ENCODE measurements at regions not wholly inside any gene's neighbourhood (a gene's known extent, or its start where the extent isn't known, plus 50 kb on each side); places are given as distances from the start of the nearest gene placed in this dataset.

- CTCF ChIA-PET (ENCODE audit: low intra/inter-chr PET ratio, low total read pairs) = no interaction called here
- H3K4me2 ChIP-seq (ENCODE audit: low read depth, low read length) = no peak overlapping the region
- BruUV-seq (replicated peaks) = no TSS peak
- WGBS (ENCODE audit: low lambda C conversion rate) = 4% methylated on average over 1 of the region's 1 CpG
- POLR2A ChIA-PET = no interaction called here
- H3K36me3 ChIP-seq (replicated peaks in 1 of 2; ENCODE audit: control insufficient read depth in 1 of 2, insufficient read depth in 2 of 2, low read length in 2 of 2) = no peaks in the 10 kb centered on the region
- DNase-seq (ENCODE audit: low spot score) = no peak
- ATAC-seq = no peak
- H3K4me3 ChIP-seq (replicated peaks in 1 of 3; ENCODE audit: insufficient read depth in 1 of 3, low read depth in 2 of 3, low read length in 3 of 3) = no peak overlapping the region
- H2AFZ ChIP-seq (ENCODE audit: low read length) = no peak overlapping the region
- in situ Hi-C loops (cut with HindIII; ENCODE audit: extremely low pct_ligation_motif_present, low pct_unique_long_range_greater_than_20kb) (no loop called here), intact Hi-C loops (cut with micrococcal nuclease; ENCODE audit: unreplicated experiment) (no loop called here)
- no peak overlapping the region for H3K27ac ChIP-seq (ENCODE audit: extremely low read length, insufficient read depth, low read length)
- no peak overlapping the region for H3K9ac ChIP-seq (ENCODE audit: insufficient read depth, low read depth, low read length)
- H3K4me1 ChIP-seq (ENCODE audit: insufficient read depth, low read length) = no peaks in the 10 kb centered on the region
- no peak for TF ChIP-seq PRDM15 (CRISPR knock-in tag; IDR thresholded peaks at IDR 0.05)
- TF ChIP-seq KLF11 (CRISPR knock-in tag; IDR thresholded peaks at IDR 0.05) = no peak
- H4K20me1 ChIP-seq (ENCODE audit: insufficient read depth, low read length) = no peaks in the 10 kb centered on the region
- no peak for FAIRE-seq
- H3K27me3 ChIP-seq (ENCODE audit: control insufficient read depth in 1 of 2, insufficient read depth in 2 of 2, low read length in 2 of 2) = no peaks in the 10 kb centered on the region
- H3K79me2 ChIP-seq (ENCODE audit: insufficient read depth, low read length) = no peaks in the 10 kb centered on the region
- no peaks in the 10 kb centered on the region for H3K9me3 ChIP-seq (ENCODE audit: low read length)
Measured at GRCh38 chr14:44833376-44834060, 128.2 kb downstream of the KLHL28 start.

GRCh38 chr14:44830371-44830770 is 131.4 kb downstream of the KLHL28 start:
- Histone ChIP-seq H3K4me2 (ENCODE audit: low read depth, low read length) (no peak overlapping the region), H3K9me3 (ENCODE audit: low read length) (no peaks in the 10 kb centered on the region), H3K27ac (ENCODE audit: extremely low read length, insufficient read depth, low read length) (no peak overlapping the region), H3K9ac (ENCODE audit: insufficient read depth, low read depth, low read length) (no peak overlapping the region), H3K36me3 (replicated peaks in 1 of 2; ENCODE audit: control insufficient read depth in 1 of 2, insufficient read depth in 2 of 2, low read length in 2 of 2) (no peaks in the 10 kb centered on the region), H3K4me1 (ENCODE audit: insufficient read depth, low read length) (no peaks in the 10 kb centered on the region), H3K79me2 (ENCODE audit: insufficient read depth, low read length) (no peaks in the 10 kb centered on the region), H4K20me1 (ENCODE audit: insufficient read depth, low read length) (no peaks in the 10 kb centered on the region), H2AFZ (ENCODE audit: low read length) (no peak overlapping the region), H3K4me3 (replicated peaks in 1 of 3; ENCODE audit: insufficient read depth in 1 of 3, low read depth in 2 of 3, low read length in 3 of 3) (no peak overlapping the region), H3K27me3 (ENCODE audit: control insufficient read depth in 1 of 2, insufficient read depth in 2 of 2, low read length in 2 of 2) (no peaks in the 10 kb centered on the region)
- BruUV-seq (replicated peaks) = no TSS peak
- ATAC-seq (no peak), FAIRE-seq (no peak), DNase-seq (ENCODE audit: low spot score) (no peak)
- WGBS (ENCODE audit: low lambda C conversion rate) = 0% methylated on average over 1 of the region's 1 CpG
- ChIA-PET CTCF (ENCODE audit: low intra/inter-chr PET ratio, low total read pairs) (no interaction called here), POLR2A (no interaction called here)
- in situ Hi-C loops (cut with HindIII; ENCODE audit: extremely low pct_ligation_motif_present, low pct_unique_long_range_greater_than_20kb) = no loop called here
- intact Hi-C loops (cut with micrococcal nuclease; ENCODE audit: unreplicated experiment) = no loop called here
- TF ChIP-seq GPN1 (CRISPR knock-in tag; IDR thresholded peaks at IDR 0.05; ENCODE audit: borderline replicate concordance) (no peak), ZFP41 (CRISPR knock-in tag; IDR thresholded peaks at IDR 0.05; ENCODE audit: borderline replicate concordance) (no peak), ZNF382 (CRISPR knock-in tag; IDR thresholded peaks at IDR 0.05; ENCODE audit: borderline replicate concordance) (no peak), ZHX2 (IDR thresholded peaks at IDR 0.05; ENCODE audit: low read depth) (no peak), ZHX2 (CRISPR knock-in tag; IDR thresholded peaks at IDR 0.05; ENCODE audit: borderline replicate concordance) (no peak), SOX5 (CRISPR knock-in tag; IDR thresholded peaks at IDR 0.05; ENCODE audit: borderline replicate concordance) (no peak), ATF7 (IDR thresholded peaks at IDR 0.05) (no peak), ATF7 (CRISPR knock-in tag; IDR thresholded peaks at IDR 0.05) (no peak)

Measured in HepG2 (cell line).